ENCODE measurements at regions not wholly inside any gene's neighbourhood (a gene's known extent, or its start where the extent isn't known, plus 50 kb on each side); places are given as distances from the start of the nearest gene placed in this dataset.

GRCh38 chr12:58238411-58238810 is 297.0 kb downstream of the ATP23 start:
- Histone ChIP-seq H4K20me1 (ENCODE audit: control insufficient read depth, insufficient read depth, low read length, poor library complexity, severe bottlenecking) (no peaks in the 10 kb centered on the region), H3K36me3 (replicated peaks in 1 of 2; ENCODE audit: control extremely low read depth in 1 of 2, control insufficient read depth in 1 of 2, extremely low read depth in 1 of 2, insufficient read depth in 2 of 2, low read length in 1 of 2) (no peaks in the 10 kb centered on the region), H3K9ac (ENCODE audit: low read length) (no peak overlapping the region), H3K27me3 (replicated peaks in 1 of 4; ENCODE audit: control extremely low read depth in 1 of 4, control insufficient read depth in 3 of 4, insufficient read depth in 4 of 4, low read length in 3 of 4) (no peaks in the 10 kb centered on the region), H2AFZ (ENCODE audit: insufficient read depth, low read depth, low read length, poor library complexity, severe bottlenecking) (no peak overlapping the region), H3K4me2 (replicated peaks; ENCODE audit: low read depth, low read length, poor library complexity, severe bottlenecking) (no peak overlapping the region), H3K4me3 (ENCODE audit: control extremely low read depth in 1 of 5, extremely low read depth in 1 of 5, insufficient read depth in 1 of 5, low read depth in 2 of 5, low read length in 4 of 5) (no peak overlapping the region), H3K79me2 (ENCODE audit: control insufficient read depth, insufficient read depth, low read length) (no peaks in the 10 kb centered on the region), H3K27ac (ENCODE audit: low read length in 2 of 2) (no peak overlapping the region), H3K9me3 (ENCODE audit: control extremely low read depth in 1 of 3, control insufficient read depth in 2 of 3, insufficient read depth in 1 of 3, low read length in 2 of 3) (no peaks in the 10 kb centered on the region), H3K4me1 (ENCODE audit: control insufficient read depth in 2 of 2, insufficient read depth in 2 of 2, low read length in 2 of 2) (no peaks in the 10 kb centered on the region)
- Mint-ChIP-seq H3K4me1 (no peaks in the 10 kb centered on the region), H3K9me3 (ENCODE audit: insufficient read depth) (no peaks in the 10 kb centered on the region), H3K27me3 (peaks cover 26% of the 10 kb centered on the region), H3K27ac (no peak overlapping the region), H3K4me3 (no peak overlapping the region)
- CTCF ChIA-PET = no interaction called here
- no peak for ATAC-seq (ENCODE audit: low read depth)
- no peak for DNase-seq
- intact Hi-C loops (cut with micrococcal nuclease) = no loop called here
- no peak for TF ChIP-seq CTCF (IDR thresholded peaks at IDR 0.05)
- TF ChIP-seq EZH2 (IDR thresholded peaks at IDR 0.05; ENCODE audit: borderline replicate concordance, insufficient read depth, low read depth, low read length, poor library complexity, severe bottlenecking) = no peak
- no CpG with 5 or more reads among the region's 3 CpGs for WGBS (ENCODE audit: insufficient coverage)
- POLR2A ChIA-PET = no interaction called here

- H3K4me2 ChIP-seq (replicated peaks; ENCODE audit: low read depth, low read length, poor library complexity, severe bottlenecking) = no peak overlapping the region
- H3K27me3 ChIP-seq (replicated peaks in 1 of 4; ENCODE audit: control extremely low read depth in 1 of 4, control insufficient read depth in 3 of 4, insufficient read depth in 4 of 4, low read length in 3 of 4) = no peaks in the 10 kb centered on the region
- ATAC-seq (ENCODE audit: low read depth) (no peak), DNase-seq (no peak)
- no peaks in the 10 kb centered on the region for H3K36me3 ChIP-seq (replicated peaks in 1 of 2; ENCODE audit: control extremely low read depth in 1 of 2, control insufficient read depth in 1 of 2, extremely low read depth in 1 of 2, insufficient read depth in 2 of 2, low read length in 1 of 2)
- Mint-ChIP-seq H3K27me3 (peaks cover 18% of the 10 kb centered on the region), H3K4me3 (no peak overlapping the region), H3K27ac (no peak overlapping the region), H3K4me1 (no peaks in the 10 kb centered on the region), H3K9me3 (ENCODE audit: insufficient read depth) (no peaks in the 10 kb centered on the region)
- intact Hi-C loops (cut with micrococcal nuclease) = no loop called here
- 78% methylated on average over 5 of the region's 5 CpGs for WGBS (ENCODE audit: insufficient coverage)
- no peak overlapping the region for H3K4me3 ChIP-seq (ENCODE audit: control extremely low read depth in 1 of 5, extremely low read depth in 1 of 5, insufficient read depth in 1 of 5, low read depth in 2 of 5, low read length in 4 of 5)
- no peak overlapping the region for H3K27ac ChIP-seq (ENCODE audit: low read length in 2 of 2)
- no peaks in the 10 kb centered on the region for H3K4me1 ChIP-seq (ENCODE audit: control insufficient read depth in 2 of 2, insufficient read depth in 2 of 2, low read length in 2 of 2)
- CTCF ChIA-PET = no interaction called here
- H3K79me2 ChIP-seq (ENCODE audit: control insufficient read depth, insufficient read depth, low read length) = no peaks in the 10 kb centered on the region
- TF ChIP-seq EZH2 (IDR thresholded peaks at IDR 0.05; ENCODE audit: borderline replicate concordance, insufficient read depth, low read depth, low read length, poor library complexity, severe bottlenecking) = no peak
- TF ChIP-seq CTCF (IDR thresholded peaks at IDR 0.05) = no peak
- H4K20me1 ChIP-seq (ENCODE audit: control insufficient read depth, insufficient read depth, low read length, poor library complexity, severe bottlenecking) = no peaks in the 10 kb centered on the region
- H2AFZ ChIP-seq (ENCODE audit: insufficient read depth, low read depth, low read length, poor library complexity, severe bottlenecking) = no peak overlapping the region
- H3K9me3 ChIP-seq (ENCODE audit: control extremely low read depth in 1 of 3, control insufficient read depth in 2 of 3, insufficient read depth in 1 of 3, low read length in 2 of 3) = peaks cover 0 to 6% (median 0%) of the 10 kb centered on the region in 3 donors
- no peak overlapping the region for H3K9ac ChIP-seq (ENCODE audit: low read length)
- POLR2A ChIA-PET = no interaction called here
Measured at GRCh38 chr12:58241099-58241498, 299.7 kb downstream of the ATP23 start.

Measured in B cell (primary cell).